ENCODE measurements at regions not wholly inside any gene's neighbourhood (a gene's known extent, or its start where the extent isn't known, plus 50 kb on each side); places are given as distances from the start of the nearest gene placed in this dataset.

- no peak for DNase-seq
Observed at GRCh38 chr2:101550555-101550954, 75.6 kb upstream of the RFX8 start.

DNA sequence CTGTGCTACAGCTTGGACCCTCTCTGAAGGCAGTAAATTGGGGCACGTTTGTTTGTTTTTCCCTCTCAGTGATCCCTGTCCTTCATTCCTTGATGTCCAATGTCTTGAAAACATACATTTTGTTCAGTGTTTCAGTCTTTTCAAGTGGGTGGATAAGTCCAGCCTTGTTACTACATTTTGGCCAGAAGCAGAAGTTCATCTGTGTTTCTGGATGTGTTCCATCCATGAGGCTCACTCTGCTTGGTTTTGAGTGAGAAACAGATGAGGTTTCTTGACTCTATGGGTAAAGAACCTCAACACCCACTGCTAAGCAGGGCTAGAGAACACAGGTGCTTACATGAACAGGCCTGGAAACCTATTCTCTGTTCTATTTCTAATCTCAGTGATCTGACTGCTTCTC, 74.5 kb upstream of the RFX8 start:
- DNase-seq, result no peak

GRCh38 chr2:101546376-101547058, 71.6 kb upstream of the RFX8 start:
- no peak for DNase-seq

- DNase-seq, result no peak
Observed at GRCh38 chr2:101545950-101546349, 71.0 kb upstream of the RFX8 start.

- DNase-seq, result no peak
Observed at GRCh38 chr2:101540518-101540917, 65.6 kb upstream of the RFX8 start.

DNA sequence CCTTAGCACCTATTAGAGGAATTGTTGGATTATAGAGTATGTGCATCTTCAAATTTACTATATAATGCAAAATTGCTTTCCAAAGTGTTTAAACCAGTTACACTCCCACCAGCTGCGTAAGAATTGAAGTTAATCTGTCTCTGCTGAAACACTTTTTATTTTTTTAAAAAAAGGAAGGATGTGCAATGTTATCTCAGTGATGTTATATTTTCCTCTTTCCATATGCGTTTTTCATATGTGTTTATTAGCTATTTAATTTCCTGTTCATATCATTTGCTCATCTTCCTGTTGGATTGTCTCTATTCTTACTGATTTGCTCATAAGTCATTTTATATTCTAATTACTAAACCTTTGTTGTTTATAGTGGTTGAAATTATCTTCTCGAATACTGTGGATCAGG, 63.2 kb upstream of the RFX8 start:
- no peak for DNase-seq

DNA sequence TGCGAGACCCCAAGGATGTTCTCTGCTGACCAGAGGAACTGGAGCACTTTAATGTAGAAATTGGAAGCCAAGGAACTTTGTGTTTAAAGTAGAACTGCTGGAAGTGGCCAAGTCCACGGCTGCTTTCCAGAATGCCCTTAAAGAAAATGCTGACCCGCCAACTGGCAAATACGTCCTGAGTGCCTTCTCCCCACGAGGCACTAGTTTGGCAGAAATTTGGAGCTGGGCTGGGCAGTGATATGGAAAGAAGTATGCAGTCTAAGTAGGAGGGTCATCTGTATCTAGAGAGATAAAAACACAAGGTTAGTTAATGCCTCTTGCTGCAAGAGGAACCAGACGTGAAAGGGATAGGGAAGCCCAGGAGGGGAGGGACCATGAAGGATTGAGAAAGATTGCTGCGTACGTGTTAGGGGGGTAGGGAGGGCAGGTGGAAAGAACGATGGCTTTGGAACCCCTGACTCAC, 59.3 kb upstream of the RFX8 start:
- DNase-seq, result no peak

DNA sequence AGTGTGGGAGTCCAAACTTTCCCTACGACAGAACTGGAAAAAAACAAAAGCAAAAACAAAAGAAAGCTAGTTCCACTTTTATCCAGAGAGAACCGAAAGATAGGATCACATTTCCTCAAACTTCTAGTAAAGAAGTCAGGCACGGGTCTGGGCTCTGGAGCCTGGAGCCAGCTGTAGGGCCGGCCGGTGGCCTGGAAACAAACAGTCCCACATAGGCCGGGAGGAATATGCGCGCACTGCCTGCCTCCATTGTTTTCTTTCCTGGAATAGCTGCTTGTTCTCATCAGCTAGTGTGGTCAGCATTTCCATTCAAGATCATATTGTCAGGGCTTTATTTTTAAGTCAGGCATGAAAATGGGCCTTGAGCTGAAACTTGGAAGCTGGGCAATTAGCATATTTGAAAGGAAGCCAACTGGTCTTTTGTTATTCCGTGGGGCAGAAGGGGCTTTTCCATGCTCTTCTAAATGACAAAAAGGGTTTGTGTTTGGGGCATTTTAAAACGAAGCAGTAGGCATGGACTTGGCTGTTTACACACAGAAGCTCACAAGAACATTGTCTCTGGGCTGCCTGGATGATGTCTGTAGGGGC, 58.7 kb upstream of the RFX8 start:
- DNase-seq, result no peak

GRCh38 chr2:101528501-101528900, 53.6 kb upstream of the RFX8 start:
- no peak for DNase-seq

- DNase-seq, result no peak
Observed at GRCh38 chr2:101524806-101525430, 50.0 kb upstream of the RFX8 start.
